Erythroblast (primary cell): ENCODE measurements at regions not wholly inside any gene's neighbourhood (a gene's known extent, or its start where the extent isn't known, plus 50 kb on each side); places are given as distances from the start of the nearest gene placed in this dataset.
"Not testable (repeated sequence)": the region's sequence is repeated elsewhere in the genome, so short reads cannot be mapped to it uniquely, and the experiment has no call there.

ENCODE experiments used
- DNase-seq, 2 experiments: peaks; one replicate each; lab custom pipeline; 2025; lab: John Stamatoyannopoulos, UW
- GATA1 ChIP-seq: IDR thresholded peaks from 2 replicates; pipeline ENCODE4 v1.6.1; 2011; ENCODE audit warnings: low read depth, mild to moderate bottlenecking, control low read depth, low read length, moderate library complexity
- POLR2A ChIP-seq: IDR thresholded peaks from 2 replicates; pipeline ENCODE4 v1.6.1; 2011; ENCODE audit warnings: mild to moderate bottlenecking, low read length

DNA sequence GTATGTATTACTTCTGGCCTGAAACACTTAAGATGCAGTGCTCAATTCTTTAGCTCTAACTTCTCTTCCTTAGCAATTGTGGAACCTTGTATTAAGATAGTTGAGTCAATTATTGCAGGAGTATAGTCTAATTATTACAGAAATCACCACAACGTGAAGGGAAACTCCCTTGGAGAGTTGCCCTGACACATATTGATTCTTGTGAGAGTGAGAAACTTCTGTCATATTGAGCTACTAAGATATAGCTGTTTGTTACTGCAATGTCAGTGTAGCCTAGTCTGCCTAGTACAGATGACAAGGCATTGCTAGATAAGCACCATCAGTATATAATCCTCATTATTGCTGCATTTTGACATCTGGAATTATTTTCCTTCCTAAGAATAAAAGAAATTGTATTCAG lies 82.7 kb upstream of the TEX13C start:
- no peak for DNase-seq
- TF ChIP-seq GATA1 (no peak), POLR2A (no peak)

DNA sequence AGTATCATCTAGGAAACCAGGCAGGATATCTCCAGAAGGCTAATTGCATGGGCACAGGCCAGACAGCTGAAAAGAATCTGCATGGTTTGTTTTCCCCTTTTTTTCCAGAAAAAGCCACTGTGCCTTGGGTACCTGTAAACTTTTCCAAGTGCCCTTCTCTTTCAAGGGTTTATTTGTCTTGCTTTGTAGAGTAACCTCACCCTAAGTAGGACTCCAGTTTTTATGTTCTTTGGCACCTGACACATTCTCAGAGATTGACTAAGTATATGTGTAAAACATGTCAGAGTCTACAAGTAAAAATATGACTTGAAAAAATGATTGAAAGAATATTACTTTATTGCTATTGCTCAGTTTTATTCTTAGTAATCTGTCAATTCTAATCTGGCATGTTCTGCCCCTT lies 70.7 kb upstream of the TEX13C start:
- TF ChIP-seq POLR2A (no peak), GATA1 (no peak)
- no peak for DNase-seq

DNA sequence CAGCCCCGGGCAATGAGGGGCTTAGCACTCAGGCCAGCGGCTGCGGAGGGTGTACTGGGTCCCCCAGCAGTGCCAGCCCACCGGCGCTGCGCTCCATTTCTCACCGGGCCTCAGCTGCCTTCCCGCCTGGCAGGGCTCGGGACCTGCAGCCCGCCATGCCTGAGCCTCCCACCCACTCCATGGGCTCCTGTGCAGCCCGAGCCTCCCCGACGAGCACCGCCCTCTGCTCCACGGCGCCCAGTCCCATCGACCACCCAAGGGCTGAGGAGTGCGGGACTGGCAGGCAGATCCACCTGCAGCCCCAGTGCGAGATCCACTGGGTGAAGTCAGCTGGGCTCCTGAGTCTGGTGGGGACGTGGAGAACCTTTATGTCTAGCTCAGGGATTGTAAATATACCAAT lies 63.9 kb upstream of the TEX13C start:
- DNase-seq: not testable (repeated sequence)

DNA sequence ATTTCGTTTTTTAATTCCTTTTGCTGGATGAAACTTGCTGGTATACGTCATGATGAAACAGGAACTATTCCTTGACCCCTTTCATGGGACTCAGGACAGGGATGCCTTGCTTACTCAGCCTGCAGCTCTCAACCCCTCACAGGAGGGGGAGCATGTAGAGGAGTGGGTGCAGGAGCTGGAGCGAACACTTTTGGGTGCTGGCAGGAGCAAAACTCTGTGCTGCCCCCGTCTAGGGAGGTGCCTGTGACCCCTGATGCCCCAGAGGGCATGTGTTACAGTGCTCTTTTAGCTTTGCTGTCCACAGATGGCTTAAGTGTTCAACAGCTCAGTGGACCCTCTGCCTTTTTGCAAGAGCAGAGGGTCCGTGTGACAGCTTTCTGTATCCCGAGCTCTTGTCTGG lies 56.8 kb upstream of the TEX13C start:
- DNase-seq: no peak
- TF ChIP-seq POLR2A (no peak), GATA1 (no peak)

DNA sequence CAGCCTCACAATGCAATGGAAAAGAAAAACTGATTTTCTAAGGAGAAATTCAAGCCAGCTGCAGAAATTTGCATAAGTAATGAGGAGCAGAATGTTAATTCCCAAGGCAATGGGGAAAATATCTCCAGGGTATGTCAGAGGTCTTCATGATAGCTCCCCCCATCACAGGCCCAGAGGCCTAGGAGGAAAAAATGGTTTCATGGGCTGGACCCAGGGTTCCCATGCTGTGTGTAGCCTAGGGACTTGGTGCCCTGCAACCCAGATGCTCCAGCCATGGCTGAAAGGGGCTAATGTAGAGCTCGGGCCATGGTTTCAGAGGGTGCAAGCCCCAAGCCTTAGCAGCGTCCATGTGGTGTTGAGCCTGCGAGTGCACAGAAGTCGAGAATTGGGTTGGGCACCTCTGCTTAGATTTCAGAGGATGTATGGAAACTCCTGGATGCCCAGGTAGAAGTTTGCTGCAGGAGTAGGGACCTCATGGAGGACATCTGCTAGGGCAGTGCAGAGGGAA lies 53.5 kb upstream of the TEX13C start:
- no peak for TF ChIP-seq GATA1
- TF ChIP-seq POLR2A: no peak
- no peak for DNase-seq
